Transverse colon (tissue), 4 donors: ENCODE measurements at regions not wholly inside any gene's neighbourhood (a gene's known extent, or its start where the extent isn't known, plus 50 kb on each side); places are given as distances from the start of the nearest gene placed in this dataset.

ENCODE experiments used
- DNase-seq: peaks from one replicate; pipeline ENCODE4 v3.0.0-alpha.2; 2019
- H3K27ac ChIP-seq, 4 donors: fragments of 200-600 bp; sonication (generic); 2 replicates each; pipeline ENCODE4 v1.5.1; 2016 to 2018; ENCODE audit warnings: inconsistent platforms in 4 of 4
- H3K27me3 ChIP-seq: fragments of 200-600 bp; sonication (generic); 2 replicates; pipeline ENCODE4 v1.5.1; 2017; ENCODE audit warnings: inconsistent platforms
- H3K36me3 ChIP-seq, 4 donors: fragments of 200-600 bp; sonication (generic); 2 replicates each; pipeline ENCODE4 v1.5.1; 2017 to 2019; ENCODE audit warnings: inconsistent platforms in 4 of 4
- H3K4me1 ChIP-seq, 4 donors: fragments of 200-600 bp; sonication (generic); 2 replicates each; pipeline ENCODE4 v1.5.1; 2017 to 2020; ENCODE audit warnings: inconsistent platforms in 4 of 4
- H3K4me3 ChIP-seq, 4 donors: fragments of 200-600 bp; sonication (generic); 1 replicate in 1 of 4; 2 replicates in 3 of 4; pipeline versions ENCODE4 v1.5.1 to v1.6.1; 2017 to 2019; ENCODE audit warnings: inconsistent platforms in 4 of 4
- H3K9me3 ChIP-seq, 2 donors: fragments of 200-600 bp; sonication (generic); 2 replicates each; pipeline ENCODE4 v1.5.1; 2017 to 2019; ENCODE audit warnings: inconsistent platforms in 2 of 2
- CTCF ChIP-seq, 5 experiments: fragments of 200-600 bp in 3 of 5; fragments of 450-650 bp in 2 of 5; sonication (generic) in 3 of 5; IDR thresholded peaks; 1 replicate in 2 of 5; 2 replicates in 3 of 5; pipeline ENCODE4 v1.5.1; 2016 to 2017; ENCODE audit warnings: antibody characterized with exemption in 5 of 5, inconsistent platforms in 3 of 5, mild to moderate bottlenecking in 2 of 5, moderate library complexity in 1 of 5
- EP300 ChIP-seq: sonication (generic); formaldehyde crosslinking; IDR thresholded peaks from one replicate; pipeline ENCODE4 v1.6.1; 2017; ENCODE audit warnings: antibody characterized with exemption, low read depth
- POLR2A ChIP-seq: fragments of 450-650 bp; IDR thresholded peaks from one replicate; pipeline ENCODE4 v1.6.1; 2016; ENCODE audit warnings: antibody characterized with exemption, mild to moderate bottlenecking, moderate library complexity
- POLR2AphosphoS5 ChIP-seq, 3 donors: sonication (generic); formaldehyde crosslinking; IDR thresholded peaks; one replicate each; pipeline ENCODE4 v1.6.1; 2016; ENCODE audit warnings: antibody characterized with exemption in 3 of 3
- WGBS, 2 donors: methylation state at CpG; one replicate each; pipeline ENCODE4 v1.1.5; 2018; ENCODE audit warnings: low coverage in 1 of 2; 5-methylcytosine and 5-hydroxymethylcytosine counted together
- in situ Hi-C, 4 donors: fragments of 200-750 bp; cut with MboI; loops; one replicate each; pipeline versions ENCODE4 v1.15.0 to v1.15.1; 2017; ENCODE audit warnings: low sequenced_read_pairs in 3 of 4, low pct_ligation_motif_present in 1 of 4, low pct_unique_long_range_greater_than_20kb in 1 of 4
- intact Hi-C: fragments of 100-400 bp; cut with DNase I; formaldehyde crosslinking; loops from one replicate; pipeline ENCODE4 v1.15.1; 2023; ENCODE audit warnings: low total_unique reads

GRCh38 chr6:10309457-10310329, 105.2 kb downstream of the TFAP2A start:
- H3K4me3 ChIP-seq, result no peak overlapping the region
- H3K36me3 ChIP-seq, result no peaks in the 10 kb centered on the region
- intact Hi-C loops, result no loop called here
- no peaks in the 10 kb centered on the region for H3K9me3 ChIP-seq
- TF ChIP-seq CTCF (IDR thresholded peaks at IDR 0.05) (no peak), POLR2A (no peak), POLR2AphosphoS5 (IDR thresholded peaks at IDR 0.05) (no peak), EP300 (no peak)
- peaks cover 19% of the 10 kb centered on the region for H3K27me3 ChIP-seq
- no peaks in the 10 kb centered on the region for H3K4me1 ChIP-seq
- in situ Hi-C loops, result no loop called here
- DNase-seq, result no peak
- no peak overlapping the region for H3K27ac ChIP-seq
- 49 to 59% methylated on average over 5 to 7 of the region's 7 CpGs for WGBS, 2 donors

- intact Hi-C loops, result no loop called here
- H3K4me1 ChIP-seq, result no peaks in the 10 kb centered on the region
- in situ Hi-C loops, result no loop called here
- H3K4me3 ChIP-seq, result no peak overlapping the region
- no peak overlapping the region for H3K27ac ChIP-seq
- 62% methylated on average over 3 of the region's 3 CpGs; no CpG with 5 or more reads in 1 of the 2 donors for WGBS, 2 donors
- peaks cover 19% of the 10 kb centered on the region for H3K27me3 ChIP-seq
- H3K9me3 ChIP-seq, result no peaks in the 10 kb centered on the region
- no peak for TF ChIP-seq EP300
- TF ChIP-seq POLR2AphosphoS5 (IDR thresholded peaks at IDR 0.05), result no peak
- TF ChIP-seq CTCF (IDR thresholded peaks at IDR 0.05), result no peak
- TF ChIP-seq POLR2A, result no peak
- no peak for DNase-seq
- no peaks in the 10 kb centered on the region for H3K36me3 ChIP-seq
Observed at GRCh38 chr6:10307476-10307875, 107.4 kb downstream of the TFAP2A start.

- Histone ChIP-seq H3K27me3 (peaks cover 19% of the 10 kb centered on the region), H3K4me1 (no peaks in the 10 kb centered on the region), H3K4me3 (no peak overlapping the region), H3K9me3 (no peaks in the 10 kb centered on the region), H3K36me3 (no peaks in the 10 kb centered on the region), H3K27ac (no peak overlapping the region)
- no peak for DNase-seq
- 90 to 96% methylated on average over 5 to 7 of the region's 7 CpGs for WGBS, 2 donors
- TF ChIP-seq EP300 (no peak), POLR2AphosphoS5 (IDR thresholded peaks at IDR 0.05) (no peak), CTCF (IDR thresholded peaks at IDR 0.05) (no peak), POLR2A (no peak)
- intact Hi-C loops, result no loop called here
- in situ Hi-C loops, result no loop called here
Observed at GRCh38 chr6:10307028-10307427, 107.8 kb downstream of the TFAP2A start.

- Histone ChIP-seq H3K27ac (no peak overlapping the region), H3K4me1 (no peaks in the 10 kb centered on the region), H3K36me3 (no peaks in the 10 kb centered on the region), H3K9me3 (no peaks in the 10 kb centered on the region), H3K27me3 (peaks cover 10% of the 10 kb centered on the region), H3K4me3 (no peak overlapping the region)
- TF ChIP-seq POLR2A (no peak), POLR2AphosphoS5 (IDR thresholded peaks at IDR 0.05) (no peak), CTCF (IDR thresholded peaks at IDR 0.05) (no peak), EP300 (no peak)
- in situ Hi-C loops (no loop called here), intact Hi-C loops (no loop called here)
- DNase-seq, result no peak
- WGBS, 2 donors, result 76 to 87% methylated on average over 6 to 7 of the region's 7 CpGs
Observed at GRCh38 chr6:10305790-10306415, 109.0 kb downstream of the TFAP2A start.
